Chondrocyte (in vitro differentiated cells): ENCODE measurements at regions not wholly inside any gene's neighbourhood (a gene's known extent, or its start where the extent isn't known, plus 50 kb on each side); places are given as distances from the start of the nearest gene placed in this dataset.

Source experiments
- DNase-seq: peaks from one replicate; pipeline ENCODE4 v3.0.0; 2021; ENCODE audit warnings: mixed read lengths, low spot score
- H3K27ac Mint-ChIP-seq: one replicate; pipeline ENCODE4 v1.8.0; 2021; ENCODE audit warnings: mild to moderate bottlenecking, moderate library complexity, mixed read lengths; ENCODE audit not compliant: unreplicated experiment
- H3K27me3 Mint-ChIP-seq: 2 replicates; pipeline ENCODE4 v1.8.0; 2021; ENCODE audit warnings: low read depth, mixed read lengths
- H3K36me3 Mint-ChIP-seq: 2 replicates; pipeline ENCODE4 v1.8.0; 2021; ENCODE audit warnings: low read depth, mixed read lengths
- H3K4me1 Mint-ChIP-seq: 2 replicates; pipeline ENCODE4 v1.8.0; 2021; ENCODE audit warnings: low read depth, mild to moderate bottlenecking, mixed read lengths
- H3K4me3 Mint-ChIP-seq: one replicate; pipeline ENCODE4 v1.8.0; 2021; ENCODE audit warnings: mild to moderate bottlenecking, moderate library complexity, mixed read lengths; ENCODE audit not compliant: unreplicated experiment
- H3K9me3 Mint-ChIP-seq: 2 replicates; pipeline ENCODE4 v1.8.0; 2021; ENCODE audit warnings: low read depth, mixed read lengths
- CTCF ChIP-seq: fragments of 200-600 bp; sonication (generic); IDR thresholded peaks from 2 replicates; pipeline ENCODE4 v1.5.0; 2021; ENCODE audit warnings: antibody characterized with exemption, mild to moderate bottlenecking, moderate library complexity

- Mint-ChIP-seq H3K4me1 (peaks cover 20% of the 10 kb centered on the region), H3K27ac (peak overlapping the region; percentile 94)
These were observed 222.5 kb upstream of the SOX4 start for GRCh38 chr6:21371061-21371460.

GRCh38 chr6:21371676-21372171 lies 221.8 kb upstream of the SOX4 start:
- Mint-ChIP-seq H3K27me3 (no peaks in the 10 kb centered on the region), H3K4me3 (no peak overlapping the region), H3K9me3 (no peaks in the 10 kb centered on the region), H3K27ac (peak overlapping the region; percentile 94), H3K4me1 (peaks cover 20% of the 10 kb centered on the region), H3K36me3 (no peaks in the 10 kb centered on the region)
- no peak for TF ChIP-seq CTCF
- DNase-seq = no peak

More at GRCh38 chr6:21371061-21371460, 222.5 kb upstream of the SOX4 start:
- Mint-ChIP-seq H3K27me3 (no peaks in the 10 kb centered on the region), H3K9me3 (no peaks in the 10 kb centered on the region), H3K4me3 (no peak overlapping the region), H3K36me3 (no peaks in the 10 kb centered on the region)
- DNase-seq = no peak
- peak; percentile 20 for TF ChIP-seq CTCF

- no peak for DNase-seq
- TF ChIP-seq CTCF = no peak
- no peak overlapping the region for H3K27ac Mint-ChIP-seq
- no peak overlapping the region for H3K4me3 Mint-ChIP-seq
- H3K9me3 Mint-ChIP-seq = no peaks in the 10 kb centered on the region
- H3K4me1 Mint-ChIP-seq = peaks cover 20% of the 10 kb centered on the region
- H3K27me3 Mint-ChIP-seq = no peaks in the 10 kb centered on the region
- no peaks in the 10 kb centered on the region for H3K36me3 Mint-ChIP-seq
These were observed 218.1 kb upstream of the SOX4 start for GRCh38 chr6:21375151-21376116.

GRCh38 chr6:21377356-21377755 lies 216.2 kb upstream of the SOX4 start:
- peaks cover 12% of the 10 kb centered on the region for H3K4me1 Mint-ChIP-seq
- no peak for TF ChIP-seq CTCF
- no peaks in the 10 kb centered on the region for H3K9me3 Mint-ChIP-seq
- DNase-seq = no peak
- no peak overlapping the region for H3K4me3 Mint-ChIP-seq
- H3K27me3 Mint-ChIP-seq = no peaks in the 10 kb centered on the region
- H3K27ac Mint-ChIP-seq = no peak overlapping the region
- H3K36me3 Mint-ChIP-seq = no peaks in the 10 kb centered on the region

- peak overlapping the region; percentile 75 for H3K27ac Mint-ChIP-seq
- H3K36me3 Mint-ChIP-seq = no peaks in the 10 kb centered on the region
- TF ChIP-seq CTCF = no peak
- no peaks in the 10 kb centered on the region for H3K27me3 Mint-ChIP-seq
- H3K9me3 Mint-ChIP-seq = peaks cover 3% of the 10 kb centered on the region
- peaks cover 22% of the 10 kb centered on the region for H3K4me1 Mint-ChIP-seq
- no peak for DNase-seq
- H3K4me3 Mint-ChIP-seq = no peak overlapping the region
These were observed 212.1 kb upstream of the SOX4 start for GRCh38 chr6:21381331-21381963.
